RWPE1 (cell line): ENCODE measurements at regions not wholly inside any gene's neighbourhood (a gene's known extent, or its start where the extent isn't known, plus 50 kb on each side); places are given as distances from the start of the nearest gene placed in this dataset.
"Not testable (repeated sequence)": the region's sequence is repeated elsewhere in the genome, so short reads cannot be mapped to it uniquely, and the experiment has no call there.

Source experiments
- CTCF ChIA-PET: fragments of 350-600 bp; sonication (Branson Sonifier 250); formaldehyde crosslinking; extraction: SDS; loops from one replicate; lab custom pipeline; 2021; lab: Yijun Ruan, JAX
- POLR2A ChIA-PET: fragments of 400-600 bp; formaldehyde crosslinking; extraction: SDS; loops from one replicate; lab custom pipeline; 2020; ENCODE audit warnings: antibody characterized with exemption; ENCODE audit not compliant: low non-redundant PET; lab: Yijun Ruan, JAX
- DNase-seq: peaks from one replicate; pipeline ENCODE4 v3.0.0; 2012; ENCODE audit warnings: low spot score
- H3K27ac ChIP-seq: fragments of 450-650 bp; 2 replicates; pipeline ENCODE4 v1.5.1; 2017
- CTCF ChIP-seq: fragments of 450-650 bp; conservative IDR thresholded peaks from 2 replicates; pipeline ENCODE4 v1.5.1; 2017; ENCODE audit warnings: low read depth, mild to moderate bottlenecking

DNA sequence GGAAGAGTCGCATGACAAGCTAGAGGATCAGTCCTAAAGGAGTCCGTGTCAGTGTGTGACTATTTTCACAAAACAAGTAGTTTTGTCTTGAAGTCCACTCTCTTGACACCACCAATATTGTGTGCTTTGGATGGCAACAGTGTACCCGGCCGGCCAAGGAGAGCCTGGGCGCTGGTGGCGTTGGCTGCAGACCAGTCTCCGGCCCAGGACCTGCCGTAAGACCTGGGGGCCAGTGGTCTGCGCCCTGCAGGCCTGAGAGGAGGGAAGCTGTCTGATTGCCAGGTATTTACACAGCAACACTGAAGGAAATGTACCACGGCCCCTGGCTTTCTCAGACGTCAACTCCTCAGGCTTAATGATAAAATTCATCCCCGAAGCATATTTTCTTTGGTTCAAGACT is 472.4 kb upstream of the SALL3 start:
- ChIA-PET POLR2A (no interaction called here), CTCF (no interaction called here)
- H3K27ac ChIP-seq = no peak overlapping the region
- no peak for TF ChIP-seq CTCF
- no peak for DNase-seq

DNA sequence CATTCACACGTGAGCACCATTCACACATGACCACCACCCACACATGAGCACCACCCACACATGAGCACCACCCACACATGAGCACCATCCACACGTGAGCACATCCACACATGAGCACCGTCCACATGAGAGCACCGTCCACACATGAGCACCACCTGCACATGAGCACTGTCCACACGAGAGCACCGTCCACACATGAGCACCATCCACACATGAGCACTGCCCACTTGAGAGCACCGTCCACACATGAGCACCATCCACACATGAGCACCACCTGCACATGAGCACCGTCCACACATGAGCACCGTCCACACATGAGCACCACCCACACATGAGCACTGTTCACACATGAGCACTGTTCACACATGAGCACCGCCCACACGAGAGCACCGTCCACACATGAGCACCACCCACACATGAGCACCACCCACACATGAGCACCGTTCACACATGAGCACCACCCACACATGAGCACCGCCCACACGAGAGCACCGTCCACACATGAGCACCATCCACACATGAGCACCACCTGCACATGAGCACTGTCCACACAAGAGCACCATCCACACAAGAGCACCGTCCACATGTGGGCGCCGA is 471.3 kb upstream of the SALL3 start:
- CTCF ChIA-PET, POLR2A ChIA-PET: not testable (repeated sequence)

DNA sequence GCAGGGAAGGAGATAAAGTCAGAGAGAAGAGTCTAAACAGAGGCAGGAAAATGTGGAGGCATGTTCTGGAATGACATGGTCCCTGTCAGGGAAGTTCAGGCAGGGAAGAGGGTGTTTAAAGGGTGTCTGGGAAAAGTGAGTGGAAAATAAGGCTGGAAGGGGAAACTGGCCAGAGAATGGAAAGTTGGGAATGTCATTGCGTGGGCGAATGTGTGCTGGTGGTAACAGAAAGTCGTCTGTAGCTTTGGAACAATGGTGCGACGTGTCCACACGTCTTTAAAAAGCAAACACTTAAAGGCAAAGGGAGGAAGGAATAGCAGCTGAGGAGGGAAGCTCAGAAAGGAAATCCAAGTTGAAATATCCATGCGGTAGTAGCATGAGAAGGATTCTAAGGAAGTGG is 469.5 kb upstream of the SALL3 start:
- CTCF ChIA-PET = no interaction called here
- no peak overlapping the region for H3K27ac ChIP-seq
- no peak for TF ChIP-seq CTCF
- no peak for DNase-seq
- POLR2A ChIA-PET = no interaction called here

More for the DNA sequence above, 471.3 kb upstream of the SALL3 start:
- not testable (repeated sequence) for H3K27ac ChIP-seq, DNase-seq

GRCh38 chr18:78510636-78511035 is 469.0 kb upstream of the SALL3 start:
- no peak for TF ChIP-seq CTCF
- DNase-seq = no peak
- ChIA-PET POLR2A (no interaction called here), CTCF (no interaction called here)
- H3K27ac ChIP-seq = no peak overlapping the region

DNA sequence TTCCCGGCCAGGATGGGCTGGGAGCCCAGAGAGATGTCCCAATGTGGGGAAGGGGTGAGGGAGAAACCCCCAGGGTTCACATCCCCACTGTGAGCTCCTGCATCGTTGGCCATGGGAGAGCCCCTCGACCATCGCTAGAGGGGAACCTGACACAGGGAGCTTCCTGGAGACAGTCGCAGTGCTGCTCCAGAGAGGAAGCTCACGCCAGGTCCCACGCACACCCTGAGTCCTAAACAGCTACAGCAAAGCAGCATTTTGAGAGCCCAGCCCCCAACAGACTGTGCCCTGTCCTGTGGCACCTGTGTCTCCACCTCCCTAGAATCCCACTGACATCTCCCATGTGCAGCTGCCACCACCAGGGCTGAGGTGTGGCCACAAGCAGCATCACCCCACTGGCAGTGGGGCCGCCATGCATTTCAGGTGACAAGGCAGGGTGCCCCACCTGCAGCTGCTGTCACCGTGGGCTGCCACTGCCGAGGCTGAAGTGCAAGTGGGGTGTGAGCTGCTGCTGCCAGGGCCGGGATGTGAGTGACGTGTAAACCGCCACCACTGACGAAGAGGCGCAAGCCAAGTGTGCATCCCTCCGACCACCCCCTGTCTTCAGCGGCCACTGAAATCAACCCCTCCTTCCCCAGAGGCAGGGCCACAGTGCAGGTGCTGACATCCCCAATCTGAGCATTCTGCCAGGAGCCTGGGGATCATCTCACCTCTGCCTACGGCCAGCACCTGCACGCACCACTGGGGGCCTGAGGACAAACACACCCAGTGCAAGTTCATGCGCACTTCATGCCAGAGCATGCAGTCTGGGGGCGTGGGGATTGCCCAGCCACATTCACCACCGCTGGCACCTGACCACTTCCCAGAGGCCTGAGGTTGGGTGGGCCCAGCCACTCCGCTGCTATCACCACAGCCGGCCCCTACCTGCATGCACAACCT is 467.7 kb upstream of the SALL3 start:
- H3K27ac ChIP-seq = no peak overlapping the region
- POLR2A ChIA-PET = no interaction called here
- no peak for DNase-seq
- CTCF ChIA-PET = no interaction called here
- TF ChIP-seq CTCF = no peak

GRCh38 chr18:78514910-78515670 is 464.5 kb upstream of the SALL3 start:
- no peak for DNase-seq
- ChIA-PET POLR2A (no interaction called here), CTCF (no interaction called here)
- TF ChIP-seq CTCF = no peak
- no peak overlapping the region for H3K27ac ChIP-seq
